D341Med (cell line): ENCODE measurements at regions not wholly inside any gene's neighbourhood (a gene's known extent, or its start where the extent isn't known, plus 50 kb on each side); places are given as distances from the start of the nearest gene placed in this dataset.
"Not testable (repeated sequence)": the region's sequence is repeated elsewhere in the genome, so short reads cannot be mapped to it uniquely, and the experiment has no call there.

Experiments used
- DNase-seq: peaks from one replicate; pipeline ENCODE4 v3.0.0; 2012; ENCODE audit warnings: low spot score

DNA sequence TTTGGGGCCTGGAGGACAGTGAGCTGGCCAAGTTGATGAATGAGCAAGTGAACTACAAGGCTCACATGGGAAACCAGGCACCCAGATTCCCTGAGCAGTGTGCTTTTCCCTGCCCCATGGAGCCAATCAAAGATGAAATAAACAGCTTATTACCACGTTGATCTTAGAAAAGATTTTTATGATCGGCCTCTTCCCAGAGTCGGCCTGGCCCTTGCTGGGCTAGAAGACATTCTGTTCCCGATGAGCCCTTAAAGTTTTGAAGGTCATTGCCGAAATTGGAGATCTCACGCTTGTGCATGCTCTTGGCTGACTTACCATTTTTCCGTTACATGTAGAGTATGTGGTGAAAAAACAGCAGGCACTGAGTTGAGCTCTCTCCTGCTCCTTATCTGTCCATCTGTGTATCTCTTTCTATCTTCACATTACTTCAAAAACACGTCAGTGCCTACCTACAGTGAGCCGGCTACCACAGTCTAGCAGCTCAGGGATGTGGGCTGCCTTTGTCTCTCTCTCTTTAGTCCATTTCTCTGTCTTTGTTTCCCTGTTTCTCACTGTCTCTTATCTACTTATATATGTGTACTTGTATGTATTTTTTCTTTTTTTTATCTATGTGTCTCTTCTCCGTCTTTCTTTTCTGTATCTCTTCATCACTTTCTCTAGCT, 248.8 kb upstream of the USP24 start:
- no peak for DNase-seq

DNA sequence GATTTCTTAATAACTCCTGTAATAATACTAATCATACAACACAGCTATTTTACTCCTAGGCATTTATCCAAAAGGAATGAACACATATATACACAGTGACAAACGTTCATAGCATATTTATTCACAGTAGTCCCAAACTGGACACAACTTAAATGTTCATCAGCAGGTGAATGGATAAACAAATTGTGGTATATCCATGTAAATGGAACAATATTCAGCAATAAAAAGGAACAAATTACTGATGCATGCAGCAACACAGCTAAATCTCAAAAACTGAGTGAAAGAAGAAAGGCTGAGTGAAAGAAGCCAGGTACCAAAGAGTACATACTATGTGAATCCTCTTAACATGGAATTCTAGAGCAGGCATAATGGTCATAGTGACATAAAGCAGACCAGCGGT, 242.7 kb upstream of the USP24 start:
- no peak for DNase-seq

DNA sequence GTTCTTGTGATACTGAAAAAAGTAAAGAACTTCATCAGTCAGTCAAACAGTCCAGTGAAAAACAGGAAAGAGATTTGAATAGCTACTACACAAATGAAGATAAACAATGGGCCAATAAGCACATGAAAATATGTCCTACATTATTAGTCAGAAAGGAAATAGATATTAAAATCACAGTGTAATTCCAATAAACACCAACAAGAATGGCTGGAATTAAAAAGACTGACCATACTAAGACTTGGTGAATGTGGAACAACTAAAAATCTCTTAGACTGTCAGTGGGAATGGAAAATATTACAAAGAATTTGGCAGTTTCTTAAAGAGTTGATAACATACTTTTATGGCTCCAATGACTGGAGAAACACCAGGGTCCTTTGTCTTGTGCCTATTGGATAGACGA, 241.8 kb upstream of the USP24 start:
- DNase-seq = no peak

GRCh38 chr1:55448261-55448660, 233.1 kb upstream of the USP24 start:
- DNase-seq = no peak

- DNase-seq = no peak
Measured at GRCh38 chr1:55447488-55447887, 232.3 kb upstream of the USP24 start.

DNA sequence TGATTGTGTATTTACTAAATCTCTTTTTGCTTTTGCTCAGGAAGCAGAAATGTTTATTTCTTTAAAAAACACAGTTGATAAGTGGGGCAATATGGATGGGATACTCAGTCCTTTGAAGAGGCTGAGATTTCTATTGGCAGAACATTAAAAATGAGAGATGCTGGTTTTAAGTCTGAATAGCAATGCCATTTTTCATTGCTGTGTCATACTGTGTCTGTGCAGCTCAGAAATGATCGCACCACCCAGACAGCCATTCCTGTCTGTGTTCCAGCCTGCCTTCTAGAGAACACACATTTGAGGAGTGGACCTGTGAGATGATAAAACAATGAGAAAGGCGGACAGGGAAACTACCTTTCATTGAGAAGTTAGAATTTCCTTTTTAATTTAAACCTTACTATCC, 231.2 kb upstream of the USP24 start:
- DNase-seq = no peak

DNA sequence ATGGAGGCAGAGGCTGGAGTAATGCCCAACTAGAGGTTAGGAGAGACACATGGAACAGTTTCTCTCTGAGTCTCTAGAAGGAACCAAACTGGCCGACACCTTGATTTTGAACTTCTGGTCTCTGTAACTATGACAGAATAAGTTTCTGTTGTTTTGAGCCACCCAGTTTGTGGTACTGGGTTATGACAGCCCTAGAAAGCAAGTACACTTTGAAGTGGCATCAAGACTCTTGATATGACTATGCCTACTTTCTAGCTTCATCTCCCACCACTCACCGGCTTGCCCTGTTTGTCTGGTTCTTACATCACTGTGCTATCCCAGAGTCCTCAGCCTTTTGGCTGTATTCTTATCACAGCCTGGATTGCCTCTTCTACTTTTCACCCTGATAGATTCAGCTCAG, 230.3 kb upstream of the USP24 start:
- no peak for DNase-seq

GRCh38 chr1:55444667-55445066, 229.5 kb upstream of the USP24 start:
- DNase-seq = no peak

DNA sequence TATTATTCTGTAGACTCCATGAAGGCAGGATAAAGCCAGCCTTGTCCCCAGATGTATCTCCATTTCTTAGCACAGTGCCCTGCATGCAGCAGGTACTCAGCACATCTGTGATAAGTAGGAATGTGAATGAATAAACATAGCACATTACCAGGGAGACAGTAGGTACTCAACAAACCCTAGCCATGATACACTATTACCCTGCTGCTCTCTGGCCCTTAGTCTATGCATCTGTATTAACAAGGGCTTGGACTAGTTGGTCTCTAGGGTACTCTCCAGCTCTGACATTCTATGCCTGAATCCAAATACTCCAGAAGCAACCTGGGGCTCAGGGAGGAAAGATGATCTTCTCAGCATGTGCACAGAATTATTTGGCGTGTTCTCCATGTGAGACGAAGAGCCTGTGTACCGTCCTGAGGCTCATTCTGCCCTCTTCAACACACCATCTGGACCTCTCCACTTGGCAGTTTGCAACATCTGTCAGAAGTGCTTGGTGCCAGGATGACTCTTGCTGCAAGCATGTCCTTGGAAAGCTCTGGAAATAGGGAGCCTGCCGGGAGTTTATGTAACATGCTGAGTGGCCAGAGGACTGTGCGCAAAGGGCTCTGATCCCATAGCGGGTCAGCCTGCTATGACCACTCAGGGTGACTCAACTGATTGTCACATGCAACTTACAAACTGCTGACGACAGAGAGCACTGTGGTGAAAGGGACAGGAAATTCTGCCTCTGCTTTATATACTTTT, 228.2 kb upstream of the USP24 start:
- DNase-seq = peak; percentile 45

DNA sequence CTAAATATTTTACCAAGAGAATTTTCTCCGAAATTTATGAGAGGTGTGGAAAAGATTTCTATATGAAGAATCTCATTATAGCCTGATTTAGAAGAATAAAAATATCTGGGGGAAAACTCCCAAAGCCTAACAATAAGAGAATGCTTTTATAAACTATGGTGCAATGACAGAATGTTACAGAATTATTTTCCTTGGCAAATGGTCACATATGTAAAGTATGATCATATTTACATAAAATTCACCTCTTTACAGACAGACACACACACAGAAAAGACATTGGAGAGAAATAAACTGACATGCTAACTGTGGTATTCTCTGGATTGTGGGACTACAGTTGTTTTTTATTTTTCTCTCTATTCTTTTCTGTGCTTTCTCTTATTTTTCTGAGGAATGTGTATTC, 226.3 kb upstream of the USP24 start:
- DNase-seq = no peak

DNA sequence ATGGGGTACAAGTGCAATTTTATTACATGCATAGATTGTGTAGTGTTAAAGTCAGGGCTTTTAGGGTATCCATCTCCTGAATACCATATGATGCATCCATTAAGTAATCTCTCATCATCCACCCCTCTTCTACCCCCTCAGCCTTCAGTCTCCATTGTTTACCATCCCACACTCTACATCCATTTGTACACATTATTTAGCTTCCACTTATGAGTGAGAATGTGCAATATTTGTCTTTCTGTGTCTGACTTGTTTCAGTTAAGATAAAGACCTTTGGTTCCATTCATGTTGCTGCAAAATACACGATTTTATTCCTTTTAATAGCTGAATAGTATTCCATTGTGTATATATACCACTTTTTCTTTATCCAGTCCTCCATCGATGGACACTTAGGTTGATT, 222.5 kb upstream of the USP24 start:
- no peak for DNase-seq

- not testable (repeated sequence) for DNase-seq
Measured at GRCh38 chr1:55430720-55431119, 215.6 kb upstream of the USP24 start.

DNA sequence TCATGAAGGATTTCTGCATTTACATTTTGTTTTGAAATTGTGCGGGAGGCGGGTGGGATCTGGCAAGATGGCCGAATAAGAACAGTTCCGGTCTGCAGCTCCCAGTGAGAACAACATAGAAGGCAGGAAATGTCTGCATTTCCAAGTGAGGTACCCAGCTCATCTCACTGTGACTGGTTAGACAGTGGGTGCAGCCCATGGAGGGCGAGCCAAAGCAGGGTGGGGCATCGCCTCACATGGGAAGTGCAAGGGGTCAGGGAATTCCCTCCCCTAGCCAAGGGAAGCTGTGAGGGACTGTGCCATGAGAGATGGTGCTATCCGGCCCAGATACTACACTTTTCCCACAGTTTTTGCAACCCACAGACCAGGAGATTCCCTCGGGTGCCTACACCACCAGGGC, 215.0 kb upstream of the USP24 start:
- not testable (repeated sequence) for DNase-seq

GRCh38 chr1:55428944-55429931, 214.1 kb upstream of the USP24 start:
- DNase-seq = no peak

DNA sequence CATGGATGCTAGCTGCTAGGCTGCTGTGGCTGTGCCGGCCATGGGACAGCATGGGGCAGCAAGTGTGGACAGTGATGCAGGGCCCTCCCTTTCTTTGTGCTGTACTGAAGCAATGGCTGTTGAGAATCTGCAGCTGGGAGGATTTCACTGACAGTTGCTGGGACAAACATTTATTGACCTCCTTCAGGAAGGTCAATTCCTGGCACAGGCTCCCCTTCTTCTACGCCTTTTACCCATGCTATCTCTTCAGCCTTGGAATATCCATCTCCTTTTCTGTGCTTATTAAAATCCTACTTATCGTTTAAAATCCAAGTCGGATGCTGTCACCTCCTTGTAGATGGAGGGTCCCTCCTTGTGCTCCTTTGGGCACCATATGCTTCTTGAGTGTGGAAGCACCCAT, 213.1 kb upstream of the USP24 start:
- no peak for DNase-seq

GRCh38 chr1:55427606-55428005, 212.4 kb upstream of the USP24 start:
- DNase-seq = no peak

- DNase-seq = no peak
Measured at GRCh38 chr1:55426619-55427018, 211.5 kb upstream of the USP24 start.

GRCh38 chr1:55426156-55426555, 211.0 kb upstream of the USP24 start:
- no peak for DNase-seq

- DNase-seq = no peak
Measured at GRCh38 chr1:55425310-55425930, 210.3 kb upstream of the USP24 start.

- DNase-seq = no peak
Measured at GRCh38 chr1:55423376-55423775, 208.2 kb upstream of the USP24 start.

- DNase-seq = no peak
Measured at GRCh38 chr1:55420929-55421716, 206.0 kb upstream of the USP24 start.
